GM20000 (cell line): ENCODE measurements at regions not wholly inside any gene's neighbourhood (a gene's known extent, or its start where the extent isn't known, plus 50 kb on each side); places are given as distances from the start of the nearest gene placed in this dataset.

Experiments used
- DNase-seq: peaks from one replicate; pipeline ENCODE4 v3.0.0; 2012; ENCODE audit warnings: low spot score
- TF ChIP-seq, protein P1 (sequence below): IDR thresholded peaks from 2 replicates; pipeline ENCODE4 v1.5.1; 2012; ENCODE audit warnings: mild to moderate bottlenecking, control low read depth; ENCODE audit errors: extremely low read depth, missing control alignments

DNA sequence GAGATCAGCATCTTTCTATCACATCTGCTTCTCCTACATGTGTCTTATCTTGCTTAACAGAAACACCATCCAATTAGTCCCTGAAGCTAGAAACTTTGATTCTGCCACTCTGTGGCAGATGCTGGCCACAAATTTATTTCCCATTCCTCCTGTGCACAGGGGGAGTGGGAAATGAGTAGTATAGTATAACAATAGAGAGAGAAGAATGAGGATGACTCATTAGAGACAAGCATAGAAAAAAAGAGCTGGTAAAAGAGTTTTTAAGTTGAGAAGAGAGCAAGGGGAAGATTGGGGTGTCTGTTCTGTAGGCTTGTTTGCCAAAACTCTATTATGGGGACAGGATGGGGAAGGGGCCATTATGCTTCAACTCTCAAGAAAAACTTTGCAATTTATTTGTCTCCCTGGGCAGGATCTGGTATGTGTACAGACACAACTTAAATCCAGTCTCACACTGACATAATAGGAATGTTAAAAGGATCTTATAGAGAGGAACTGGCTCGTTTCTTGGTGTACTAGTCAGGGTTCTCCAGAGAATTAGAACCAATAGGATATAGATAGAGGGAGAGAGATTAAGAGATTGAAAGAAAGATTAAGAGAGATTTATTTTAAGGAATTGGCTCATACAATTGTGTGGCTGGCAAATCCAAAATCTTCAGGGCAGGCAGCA, 142.6 kb upstream of the CPSF6 start:
- no peak for DNase-seq
- TF ChIP-seq, protein P1, sequence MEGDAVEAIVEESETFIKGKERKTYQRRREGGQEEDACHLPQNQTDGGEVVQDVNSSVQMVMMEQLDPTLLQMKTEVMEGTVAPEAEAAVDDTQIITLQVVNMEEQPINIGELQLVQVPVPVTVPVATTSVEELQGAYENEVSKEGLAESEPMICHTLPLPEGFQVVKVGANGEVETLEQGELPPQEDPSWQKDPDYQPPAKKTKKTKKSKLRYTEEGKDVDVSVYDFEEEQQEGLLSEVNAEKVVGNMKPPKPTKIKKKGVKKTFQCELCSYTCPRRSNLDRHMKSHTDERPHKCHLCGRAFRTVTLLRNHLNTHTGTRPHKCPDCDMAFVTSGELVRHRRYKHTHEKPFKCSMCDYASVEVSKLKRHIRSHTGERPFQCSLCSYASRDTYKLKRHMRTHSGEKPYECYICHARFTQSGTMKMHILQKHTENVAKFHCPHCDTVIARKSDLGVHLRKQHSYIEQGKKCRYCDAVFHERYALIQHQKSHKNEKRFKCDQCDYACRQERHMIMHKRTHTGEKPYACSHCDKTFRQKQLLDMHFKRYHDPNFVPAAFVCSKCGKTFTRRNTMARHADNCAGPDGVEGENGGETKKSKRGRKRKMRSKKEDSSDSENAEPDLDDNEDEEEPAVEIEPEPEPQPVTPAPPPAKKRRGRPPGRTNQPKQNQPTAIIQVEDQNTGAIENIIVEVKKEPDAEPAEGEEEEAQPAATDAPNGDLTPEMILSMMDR: no peak

- TF ChIP-seq, protein P1: no peak
- no peak for DNase-seq
These were observed 141.6 kb upstream of the CPSF6 start for GRCh38 chr12:69097619-69098368.

DNA sequence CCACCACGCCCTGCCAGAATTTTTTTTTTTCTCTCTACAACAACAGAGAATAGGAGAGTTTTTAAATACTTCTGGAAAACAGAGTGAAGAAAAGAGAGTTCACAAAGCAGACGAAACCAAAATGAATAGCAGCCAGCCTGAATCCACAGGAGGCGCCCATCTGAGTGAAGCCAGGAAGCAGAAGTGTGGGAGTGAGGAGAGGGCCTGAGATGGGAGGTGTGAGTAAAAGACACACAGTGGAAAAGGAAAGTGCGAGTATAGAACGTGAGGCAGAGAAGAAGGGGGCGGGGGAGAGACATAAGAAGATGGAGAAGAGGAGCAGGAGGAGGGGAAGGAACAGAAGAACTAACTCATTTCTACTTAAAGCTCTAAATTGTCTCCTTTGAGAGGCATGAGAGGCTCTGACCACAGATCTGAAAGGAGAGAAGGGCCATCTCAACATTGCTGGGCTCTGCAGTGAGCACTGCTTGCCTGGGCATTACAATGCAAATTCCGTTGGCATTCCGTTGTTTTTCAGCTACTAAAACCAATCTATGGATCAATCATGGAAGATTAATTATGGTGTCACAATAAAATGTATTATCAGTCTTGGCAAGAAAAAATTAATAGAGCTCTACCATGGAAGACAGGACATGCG, 140.1 kb upstream of the CPSF6 start:
- no peak for DNase-seq
- TF ChIP-seq, protein P1: no peak

DNA sequence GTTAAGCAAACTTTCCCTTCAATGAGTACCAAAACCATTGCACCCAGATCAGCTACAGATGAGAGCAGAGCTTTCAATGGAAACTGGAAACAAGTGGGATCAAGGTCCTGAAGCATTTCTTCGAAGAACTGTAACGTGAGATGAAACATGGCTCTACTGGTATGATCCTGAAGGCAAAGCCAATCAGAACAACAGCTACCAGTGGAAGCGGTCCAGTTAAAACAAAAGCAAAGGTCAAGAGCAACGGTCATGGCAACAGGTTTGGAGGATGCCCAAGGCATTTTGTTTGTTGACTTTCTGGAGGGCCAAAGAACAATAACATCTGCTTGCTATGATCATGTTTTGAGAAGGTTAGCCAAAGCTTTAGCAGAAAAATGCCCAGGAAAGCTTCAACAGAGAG, 137.9 kb upstream of the CPSF6 start:
- DNase-seq: no peak
- TF ChIP-seq, protein P1: no peak

DNA sequence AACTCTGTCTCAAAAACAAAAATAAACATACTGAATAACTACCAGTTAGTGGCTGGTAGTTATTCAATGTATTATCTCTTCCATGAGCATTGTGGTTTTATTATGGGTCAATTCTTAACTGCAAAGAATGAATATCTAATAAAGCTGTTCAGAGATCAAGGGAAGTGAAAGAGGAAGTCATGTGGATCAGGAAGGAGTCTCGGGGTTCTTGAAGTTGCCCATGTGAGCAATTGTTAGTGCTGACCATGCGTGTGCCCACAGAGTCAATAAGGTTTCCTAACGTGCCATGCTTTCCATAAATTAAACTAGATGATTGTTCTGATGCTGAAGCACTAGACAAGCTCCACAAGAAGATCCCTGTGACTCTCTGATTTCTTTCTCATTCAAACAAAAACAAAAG, 136.5 kb upstream of the CPSF6 start:
- TF ChIP-seq, protein P1: no peak
- no peak for DNase-seq

DNA sequence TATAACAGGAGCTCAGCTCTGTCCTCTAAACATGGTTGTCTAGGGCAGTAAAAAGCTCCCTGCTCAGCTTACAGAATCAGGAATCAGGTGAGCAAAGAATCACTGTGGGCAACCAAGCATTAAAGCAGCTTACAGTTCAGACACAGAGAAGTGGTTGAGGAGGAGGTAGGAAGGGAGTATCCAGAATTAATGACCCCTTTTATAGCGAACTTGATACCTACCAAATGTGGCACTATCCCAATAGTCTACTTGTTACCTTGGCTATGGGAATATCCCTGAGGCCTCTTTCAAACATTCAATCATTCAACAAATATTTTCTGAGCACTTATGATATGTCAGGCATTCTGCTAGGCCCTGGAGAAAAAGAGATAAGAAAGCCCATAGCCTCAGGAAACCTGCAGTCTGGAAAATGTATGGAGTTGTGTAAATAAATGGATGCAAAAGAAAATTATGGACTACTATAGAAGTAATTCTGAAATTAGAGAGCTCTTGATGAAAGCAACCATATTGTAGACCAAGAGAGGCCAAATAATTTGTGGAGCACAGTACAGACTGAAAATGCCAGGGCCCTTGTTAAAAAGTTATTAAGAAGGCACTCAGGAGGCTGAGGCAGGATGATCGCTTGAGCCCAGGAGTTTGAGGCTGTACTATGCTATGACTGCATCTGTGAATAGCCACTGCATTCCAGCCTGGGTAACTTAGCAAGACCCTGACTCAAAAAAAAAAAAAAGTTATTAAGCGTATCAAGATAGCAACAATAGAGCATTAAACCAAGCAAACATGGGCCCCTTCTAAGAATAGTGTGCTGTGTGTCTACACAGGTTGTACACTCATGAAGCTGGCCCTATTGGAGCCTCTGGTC, 134.0 kb upstream of the CPSF6 start:
- DNase-seq: no peak
- TF ChIP-seq, protein P1: no peak
